ENCODE measurements at regions not wholly inside any gene's neighbourhood (a gene's known extent, or its start where the extent isn't known, plus 50 kb on each side); places are given as distances from the start of the nearest gene placed in this dataset.

- TF ChIP-seq CTCF (IDR thresholded peaks at IDR 0.05), result no peak
- no peak for TF ChIP-seq ZFX (IDR thresholded peaks at IDR 0.05; ENCODE audit: borderline replicate concordance)
Observed at GRCh38 chr7:116354546-116355423, 144.4 kb downstream of the TES start.
